ENCODE measurements at regions not wholly inside any gene's neighbourhood (a gene's known extent, or its start where the extent isn't known, plus 50 kb on each side); places are given as distances from the start of the nearest gene placed in this dataset.

- no peak for TF ChIP-seq RCOR1 (IDR thresholded peaks at IDR 0.05; ENCODE audit: low read length)
- no peak for TF ChIP-seq YY1 (IDR thresholded peaks at IDR 0.05; ENCODE audit: low read depth)
- TF ChIP-seq MAX (IDR thresholded peaks at IDR 0.05; ENCODE audit: low read depth): no peak
Measured at GRCh38 chr2:217008794-217009193, 148.9 kb upstream of the TNP1 start.
